ENCODE measurements at regions not wholly inside any gene's neighbourhood (a gene's known extent, or its start where the extent isn't known, plus 50 kb on each side); places are given as distances from the start of the nearest gene placed in this dataset.

GRCh38 chr11:45402049-45402630, 116.0 kb upstream of the SYT13 start:
- no peak for TF ChIP-seq CTCF (conservative IDR thresholded peaks at IDR 0.05)
- no peak for TF ChIP-seq ZFX (IDR thresholded peaks at IDR 0.05)

Measured in C4-2B (cell line).